Posterior cingulate gyrus (tissue), 11 donors: ENCODE measurements at regions not wholly inside any gene's neighbourhood (a gene's known extent, or its start where the extent isn't known, plus 50 kb on each side); places are given as distances from the start of the nearest gene placed in this dataset.
"Not testable (repeated sequence)": the region's sequence is repeated elsewhere in the genome, so short reads cannot be mapped to it uniquely, and the experiment has no call there.

Experiments
- DNase-seq, 10 donors: peaks; one replicate each; pipeline versions ENCODE4 v3.0.0 to v3.0.0-alpha.2; 2020 to 2021; ENCODE audit warnings: mixed read lengths in 3 of 10
- intact Hi-C: fragments of 100-400 bp; cut with DNase I; formaldehyde crosslinking; loops from one replicate; pipeline ENCODE4 v1.15.1; 2023

GRCh38 chr14:22232486-22232885 is 356.5 kb downstream of the DAD1 start:
- intact Hi-C loops, result no loop called here
- DNase-seq, result no peak

- DNase-seq, result no peak
- intact Hi-C loops, result no loop called here
Observed at GRCh38 chr14:22231018-22231417, 358.0 kb downstream of the DAD1 start.

- DNase-seq, result no peak
- intact Hi-C loops, result no loop called here
Observed at GRCh38 chr14:22230517-22230916, 358.5 kb downstream of the DAD1 start.

- no peak for DNase-seq
- intact Hi-C loops, result no loop called here
Observed at GRCh38 chr14:22227084-22227483, 361.9 kb downstream of the DAD1 start.

- intact Hi-C loops, result no loop called here
- DNase-seq, result no peak
Observed at GRCh38 chr14:22226381-22226780, 362.6 kb downstream of the DAD1 start.

- intact Hi-C loops, result no loop called here
- DNase-seq, result no peak
Observed at GRCh38 chr14:22225516-22226140, 363.4 kb downstream of the DAD1 start.

GRCh38 chr14:22221508-22221907 is 367.5 kb downstream of the DAD1 start:
- DNase-seq, result no peak
- intact Hi-C loops, result no loop called here

GRCh38 chr14:22220427-22220826 is 368.6 kb downstream of the DAD1 start:
- intact Hi-C loops, result no loop called here
- no peak for DNase-seq

- DNase-seq, result no peak
- intact Hi-C loops, result no loop called here
Observed at GRCh38 chr14:22218728-22219127, 370.3 kb downstream of the DAD1 start.

GRCh38 chr14:22213120-22213519 is 375.9 kb downstream of the DAD1 start:
- intact Hi-C loops, result no loop called here
- DNase-seq, result no peak

- DNase-seq, result no peak
- intact Hi-C loops, result no loop called here
Observed at GRCh38 chr14:22210906-22211305, 378.1 kb downstream of the DAD1 start.

GRCh38 chr14:22210026-22210425 is 379.0 kb downstream of the DAD1 start:
- DNase-seq, result no peak
- intact Hi-C loops, result no loop called here

- intact Hi-C loops, result no loop called here
Observed at GRCh38 chr14:22203036-22203435, 386.0 kb downstream of the DAD1 start.

GRCh38 chr14:22202313-22202712 is 386.7 kb downstream of the DAD1 start:
- intact Hi-C loops, result no loop called here
- no peak for DNase-seq

More at GRCh38 chr14:22203036-22203435, 386.0 kb downstream of the DAD1 start:
- DNase-seq, result no peak

- no peak for DNase-seq
- intact Hi-C loops, result no loop called here
Observed at GRCh38 chr14:22200977-22201605, 387.9 kb downstream of the DAD1 start.

GRCh38 chr14:22200131-22200530 is 388.9 kb downstream of the DAD1 start:
- intact Hi-C loops, DNase-seq: not testable (repeated sequence)

- intact Hi-C loops, result no loop called here
- no peak for DNase-seq
Observed at GRCh38 chr14:22194664-22195063, 394.4 kb downstream of the DAD1 start.

GRCh38 chr14:22190411-22191191 is 398.4 kb downstream of the DAD1 start:
- intact Hi-C loops, result no loop called here
- DNase-seq, result no peak

GRCh38 chr14:22189881-22190280 is 399.1 kb downstream of the DAD1 start:
- no peak for DNase-seq
- intact Hi-C loops, result no loop called here

- intact Hi-C loops, result no loop called here
- DNase-seq, result no peak
Observed at GRCh38 chr14:22188318-22188717, 400.7 kb downstream of the DAD1 start.

GRCh38 chr14:22185789-22186188 is 403.2 kb downstream of the DAD1 start:
- intact Hi-C loops, result no loop called here
- DNase-seq, result no peak

GRCh38 chr14:22185191-22185590 is 403.8 kb downstream of the DAD1 start:
- no peak for DNase-seq
- intact Hi-C loops, result no loop called here
